SU-DHL-6 (cell line): ENCODE measurements at regions not wholly inside any gene's neighbourhood (a gene's known extent, or its start where the extent isn't known, plus 50 kb on each side); places are given as distances from the start of the nearest gene placed in this dataset.

ENCODE experiments used
- H2AFZ ChIP-seq: fragments of 200-600 bp; sonication (generic); 2 replicates; pipeline ENCODE4 v1.6.1; 2014; ENCODE audit warnings: low read depth, mild to moderate bottlenecking, moderate library complexity, mixed read lengths, antibody characterized with exemption, low read length; ENCODE audit not compliant: severe bottlenecking
- H3F3A ChIP-seq: fragments of 200-600 bp; shearing (Covaris generic); 2 replicates; pipeline ENCODE4 v1.6.0; 2016; ENCODE audit warnings: antibody characterized with exemption, mild to moderate bottlenecking; ENCODE audit not compliant: insufficient read depth
- H3K27ac ChIP-seq: fragments of 200-600 bp; sonication (generic); 2 replicates; pipeline ENCODE4 v1.5.1; 2016; ENCODE audit warnings: low read depth, mild to moderate bottlenecking, low read length, moderate library complexity, mixed read lengths
- H3K27me3 ChIP-seq: fragments of 200-600 bp; sonication (generic), shearing (Covaris generic); 2 replicates; pipeline ENCODE4 v1.6.0; 2014; ENCODE audit warnings: mild to moderate bottlenecking, low read length
- H3K36me3 ChIP-seq: fragments of 200-600 bp; sonication (generic); 2 replicates; pipeline ENCODE4 v1.6.1; 2014; ENCODE audit warnings: mild to moderate bottlenecking, low read length, mixed read lengths
- H3K4me2 ChIP-seq: fragments of 300-600, 200-600 bp; shearing (Covaris generic), sonication (generic); 2 replicates; pipeline ENCODE4 v1.6.0; 2014; ENCODE audit warnings: low read length, low read depth, mild to moderate bottlenecking; ENCODE audit not compliant: poor library complexity, severe bottlenecking
- H3K4me3 ChIP-seq: fragments of 200-600 bp; sonication (generic); 2 replicates; pipeline ENCODE4 v1.5.1; 2014; ENCODE audit warnings: antibody characterized with exemption, low read length, mild to moderate bottlenecking, mixed read lengths; ENCODE audit not compliant: insufficient read depth, poor library complexity, severe bottlenecking
- H3K79me2 ChIP-seq: fragments of 200-600 bp; sonication (generic); 2 replicates; pipeline ENCODE4 v1.6.1; 2014; ENCODE audit warnings: mild to moderate bottlenecking, low read length, moderate library complexity; ENCODE audit not compliant: insufficient read depth
- H3K9ac ChIP-seq: fragments of 200-600 bp; sonication (generic); 2 replicates; pipeline ENCODE4 v1.7.0; 2014; ENCODE audit warnings: mild to moderate bottlenecking, low read length
- H3K9me2 ChIP-seq: fragments of 200-600 bp; sonication (generic); replicated peaks from 2 replicates; pipeline ENCODE4 v1.6.1; 2014; ENCODE audit warnings: low read length; ENCODE audit not compliant: insufficient read depth
- H3K9me3 ChIP-seq: fragments of 200-600 bp; sonication (generic); 2 replicates; pipeline ENCODE4 v1.6.1; 2014; ENCODE audit warnings: low read length, mixed read lengths; ENCODE audit not compliant: insufficient read depth
- H4K20me1 ChIP-seq: fragments of 200-600 bp; sonication (generic); 2 replicates; pipeline ENCODE4 v1.6.1; 2014; ENCODE audit warnings: low read depth, mild to moderate bottlenecking, antibody characterized with exemption, low read length, moderate library complexity, mixed read lengths
- EZH2phosphoT487 ChIP-seq: fragments of 200-600 bp; sonication (generic), shearing (Covaris generic); conservative IDR thresholded peaks from 2 replicates; pipeline ENCODE4 v1.6.1; 2018; ENCODE audit warnings: mild to moderate bottlenecking, antibody characterized with exemption, low read length, moderate library complexity, mixed read lengths
- TF ChIP-seq, protein P1 (sequence below): fragments of 200-600 bp; sonication (generic); IDR thresholded peaks from one replicate; pipeline ENCODE4 v1.5.1; 2017; ENCODE audit warnings: antibody characterized with exemption, mild to moderate bottlenecking, low read length, moderate library complexity; ENCODE audit not compliant: insufficient read depth, poor library complexity, severe bottlenecking

DNA sequence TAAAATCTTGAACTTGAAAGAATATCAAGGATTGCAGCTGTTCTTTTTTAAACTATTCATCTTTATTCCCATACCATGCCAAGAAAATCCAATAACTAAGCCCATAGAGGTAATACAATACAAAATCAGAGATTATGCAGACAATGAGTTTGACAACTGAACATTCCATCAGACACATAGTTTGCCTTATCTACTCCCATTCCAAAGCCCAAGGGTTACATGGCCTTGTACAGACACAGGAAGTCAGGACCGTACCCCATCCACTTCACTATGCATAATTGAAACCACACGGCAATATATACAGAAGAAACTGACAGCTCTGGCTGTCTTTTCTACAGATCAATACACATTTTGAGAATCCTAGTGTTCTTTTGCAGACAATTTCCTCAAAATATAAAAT is 181.3 kb downstream of the TMX3 start:
- no peak for TF ChIP-seq EZH2phosphoT487
- TF ChIP-seq, protein P1, sequence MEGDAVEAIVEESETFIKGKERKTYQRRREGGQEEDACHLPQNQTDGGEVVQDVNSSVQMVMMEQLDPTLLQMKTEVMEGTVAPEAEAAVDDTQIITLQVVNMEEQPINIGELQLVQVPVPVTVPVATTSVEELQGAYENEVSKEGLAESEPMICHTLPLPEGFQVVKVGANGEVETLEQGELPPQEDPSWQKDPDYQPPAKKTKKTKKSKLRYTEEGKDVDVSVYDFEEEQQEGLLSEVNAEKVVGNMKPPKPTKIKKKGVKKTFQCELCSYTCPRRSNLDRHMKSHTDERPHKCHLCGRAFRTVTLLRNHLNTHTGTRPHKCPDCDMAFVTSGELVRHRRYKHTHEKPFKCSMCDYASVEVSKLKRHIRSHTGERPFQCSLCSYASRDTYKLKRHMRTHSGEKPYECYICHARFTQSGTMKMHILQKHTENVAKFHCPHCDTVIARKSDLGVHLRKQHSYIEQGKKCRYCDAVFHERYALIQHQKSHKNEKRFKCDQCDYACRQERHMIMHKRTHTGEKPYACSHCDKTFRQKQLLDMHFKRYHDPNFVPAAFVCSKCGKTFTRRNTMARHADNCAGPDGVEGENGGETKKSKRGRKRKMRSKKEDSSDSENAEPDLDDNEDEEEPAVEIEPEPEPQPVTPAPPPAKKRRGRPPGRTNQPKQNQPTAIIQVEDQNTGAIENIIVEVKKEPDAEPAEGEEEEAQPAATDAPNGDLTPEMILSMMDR = no peak
- H3F3A ChIP-seq = no peaks in the 10 kb centered on the region

DNA sequence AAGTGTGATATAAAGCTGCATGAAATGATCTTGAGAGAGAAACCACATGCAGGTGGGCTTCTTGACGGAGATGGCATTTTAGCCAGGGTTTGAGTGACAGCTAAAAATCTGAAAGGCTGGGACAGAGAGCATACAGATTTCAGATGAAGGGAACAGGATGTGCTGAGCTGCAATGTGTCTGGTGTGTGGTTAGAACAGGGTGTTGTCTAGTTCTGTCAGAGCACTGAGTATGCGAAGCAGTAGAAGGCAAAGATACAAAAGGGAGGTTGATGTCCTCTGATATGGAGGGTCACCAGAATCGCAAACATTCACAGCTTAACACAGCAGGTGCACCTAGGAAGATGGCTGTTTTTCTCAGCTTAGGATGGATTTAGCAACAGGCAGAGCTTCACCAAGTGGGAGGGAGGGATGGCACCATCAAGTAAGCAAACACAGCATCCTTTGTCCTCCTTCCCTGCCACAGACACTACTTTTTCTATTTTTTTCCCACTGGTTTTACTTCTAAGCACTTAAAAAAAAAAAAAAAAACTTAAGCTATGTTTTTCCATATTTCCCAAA is 182.5 kb downstream of the TMX3 start:
- H4K20me1 ChIP-seq = no peaks in the 10 kb centered on the region
- no peak overlapping the region for H3K9ac ChIP-seq
- TF ChIP-seq EZH2phosphoT487 = no peak
- TF ChIP-seq, protein P1 = no peak
- no peak overlapping the region for H3K4me3 ChIP-seq
- H3K9me3 ChIP-seq = no peaks in the 10 kb centered on the region
- no peaks in the 10 kb centered on the region for H3K9me2 ChIP-seq
- H3K36me3 ChIP-seq = no peaks in the 10 kb centered on the region
- no peak overlapping the region for H2AFZ ChIP-seq
- no peak overlapping the region for H3K27ac ChIP-seq
- H3F3A ChIP-seq = no peaks in the 10 kb centered on the region
- H3K4me2 ChIP-seq = no peak overlapping the region
- H3K27me3 ChIP-seq = no peaks in the 10 kb centered on the region
- no peaks in the 10 kb centered on the region for H3K79me2 ChIP-seq

More for the DNA sequence above, 181.3 kb downstream of the TMX3 start:
- Histone ChIP-seq H3K4me2 (no peak overlapping the region), H3K27ac (no peak overlapping the region), H3K4me3 (no peak overlapping the region), H3K9me2 (no peaks in the 10 kb centered on the region), H3K36me3 (no peaks in the 10 kb centered on the region), H3K9me3 (no peaks in the 10 kb centered on the region), H3K9ac (no peak overlapping the region), H3K79me2 (no peaks in the 10 kb centered on the region), H4K20me1 (no peaks in the 10 kb centered on the region), H2AFZ (no peak overlapping the region), H3K27me3 (no peaks in the 10 kb centered on the region)

- Histone ChIP-seq H3K4me3 (no peak overlapping the region), H3K9ac (no peak overlapping the region), H3K79me2 (no peaks in the 10 kb centered on the region), H3F3A (no peaks in the 10 kb centered on the region), H3K27ac (no peak overlapping the region), H3K9me3 (no peaks in the 10 kb centered on the region), H3K27me3 (no peaks in the 10 kb centered on the region), H3K36me3 (no peaks in the 10 kb centered on the region), H3K4me2 (no peak overlapping the region), H2AFZ (no peak overlapping the region), H4K20me1 (no peaks in the 10 kb centered on the region), H3K9me2 (no peaks in the 10 kb centered on the region)
- TF ChIP-seq, protein P1 = no peak
- no peak for TF ChIP-seq EZH2phosphoT487
Measured at GRCh38 chr18:68525091-68525490, 189.8 kb downstream of the TMX3 start.
